ENCODE measurements at regions not wholly inside any gene's neighbourhood (a gene's known extent, or its start where the extent isn't known, plus 50 kb on each side); places are given as distances from the start of the nearest gene placed in this dataset.

GRCh38 chr10:128326851-128327250, 200.6 kb upstream of the MKI67 start:
- TF ChIP-seq POLR2AphosphoS5 (IDR thresholded peaks at IDR 0.05; ENCODE audit: low read depth, low read length) (no peak), TAF1 (IDR thresholded peaks at IDR 0.05; ENCODE audit: low read depth, low read length) (no peak), POLR2A (IDR thresholded peaks at IDR 0.05; ENCODE audit: low read depth, low read length) (no peak), SPI1 (IDR thresholded peaks at IDR 0.05; ENCODE audit: low read depth, low read length) (no peak)

Measured in GM12891 (cell line).